Umbilical cord (tissue), 1 donor: ENCODE measurements at regions not wholly inside any gene's neighbourhood (a gene's known extent, or its start where the extent isn't known, plus 50 kb on each side); places are given as distances from the start of the nearest gene placed in this dataset.

Experiments
- DNase-seq: peaks from one replicate; pipeline ENCODE4 v3.0.0-alpha.2; 2015; ENCODE audit warnings: low spot score

DNA sequence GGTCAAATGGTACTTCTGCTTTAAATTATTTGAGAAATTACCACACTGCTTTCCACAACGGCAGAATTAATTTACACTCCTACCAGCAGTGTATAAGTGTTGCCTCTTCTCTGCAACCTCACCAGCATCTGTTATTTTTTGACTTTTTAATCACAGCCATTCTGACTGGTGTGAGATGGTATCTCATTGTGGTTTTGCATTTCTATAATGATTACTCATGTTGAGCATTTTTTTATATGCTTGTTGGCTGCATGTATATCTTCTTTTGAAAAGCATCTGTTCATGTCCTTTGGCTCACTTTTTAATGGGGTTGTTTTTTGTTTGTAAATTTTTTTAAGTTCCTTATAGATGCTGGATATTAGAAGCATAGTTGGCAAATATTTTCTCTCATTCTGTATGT lies 446.7 kb downstream of the PMP22 start:
- DNase-seq, result no peak

DNA sequence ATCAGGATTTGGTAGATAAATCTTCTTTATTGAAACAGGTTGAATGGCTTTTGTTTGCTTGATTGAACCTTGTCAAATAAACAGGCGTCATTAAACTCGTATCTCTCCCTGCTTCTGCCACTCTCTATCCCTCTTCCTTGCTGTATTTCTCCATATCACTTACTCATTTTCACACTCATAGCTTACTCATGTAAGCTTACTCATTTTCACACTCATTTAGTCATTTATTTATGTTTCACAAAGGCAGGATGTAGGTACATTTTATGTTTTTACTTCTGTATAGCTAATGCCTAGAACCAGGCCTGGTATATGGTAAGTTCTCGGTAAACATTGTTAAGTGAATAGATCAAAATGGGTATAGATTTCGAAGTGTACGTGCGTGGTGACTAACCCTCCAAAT lies 450.0 kb downstream of the PMP22 start:
- DNase-seq, result no peak

DNA sequence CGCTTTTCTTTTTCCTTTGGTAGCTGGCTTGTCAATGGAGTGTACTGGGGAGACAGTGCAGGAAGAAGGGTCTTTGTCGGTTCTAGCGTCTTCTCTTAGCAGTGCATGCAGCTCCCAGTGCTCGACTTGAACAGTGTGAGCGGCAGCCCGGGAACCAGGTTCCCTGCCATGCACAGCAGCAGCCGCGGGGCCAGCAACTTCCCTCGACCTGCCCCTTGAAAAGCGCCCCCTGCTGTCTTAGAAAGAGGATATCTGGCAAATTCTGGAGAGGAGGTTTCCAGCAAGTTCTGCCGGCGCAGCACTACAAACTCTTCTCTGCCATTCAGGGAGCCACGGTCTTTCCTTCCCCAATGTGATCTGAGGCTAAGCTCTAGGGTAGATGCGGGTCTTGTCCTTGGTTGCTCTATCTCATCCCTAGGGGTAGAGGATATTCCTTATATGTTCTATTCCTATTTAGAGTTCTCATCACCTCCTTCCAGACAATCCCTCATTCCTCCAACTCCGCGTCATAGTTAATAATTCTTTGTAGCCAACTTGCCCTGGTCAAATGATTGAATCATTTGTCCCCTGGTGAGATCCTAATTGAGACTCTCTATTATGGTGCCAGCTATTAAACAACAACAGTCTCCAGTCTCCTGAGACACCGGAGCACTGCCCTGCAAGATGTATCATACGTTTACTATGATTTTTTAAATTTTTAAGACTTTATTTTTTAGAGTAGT lies 451.3 kb downstream of the PMP22 start:
- DNase-seq, result no peak

DNA sequence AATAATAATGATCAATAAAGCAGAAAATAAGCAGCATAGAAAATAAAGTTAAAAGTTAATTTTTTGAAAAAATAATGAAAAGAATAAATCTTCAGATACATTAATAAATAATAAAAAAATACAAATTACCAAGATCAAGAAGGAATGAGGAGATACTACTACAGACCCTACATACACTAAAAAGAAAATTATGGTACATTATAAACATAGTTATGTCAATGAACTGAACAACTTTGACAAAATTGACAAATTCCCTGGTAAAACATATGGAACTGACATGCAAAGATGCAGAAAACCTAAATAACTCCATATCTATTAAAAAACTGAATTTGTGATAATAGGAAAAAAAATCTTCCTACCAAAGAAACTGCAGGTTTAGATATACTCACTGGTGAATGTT lies 456.7 kb downstream of the PMP22 start:
- no peak for DNase-seq

DNA sequence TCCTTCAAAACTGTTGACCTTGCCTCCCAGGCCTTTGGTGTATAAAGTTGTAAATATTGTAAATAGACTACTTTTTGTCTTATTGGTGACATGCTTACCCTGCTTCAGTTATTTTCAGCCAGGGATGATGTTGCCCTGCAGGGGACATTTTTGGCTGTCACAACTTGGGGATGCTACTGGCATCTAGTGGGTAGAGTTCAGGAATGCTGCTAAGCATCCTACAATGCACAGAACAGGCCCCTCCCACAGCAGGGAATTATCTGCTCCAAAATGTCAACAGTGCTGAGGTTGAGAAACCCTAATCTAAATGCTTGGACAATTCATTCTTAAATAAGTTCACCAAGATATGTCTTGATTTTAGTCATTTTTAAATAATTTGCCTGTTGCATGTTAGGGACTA lies 459.8 kb downstream of the PMP22 start:
- no peak for DNase-seq

DNA sequence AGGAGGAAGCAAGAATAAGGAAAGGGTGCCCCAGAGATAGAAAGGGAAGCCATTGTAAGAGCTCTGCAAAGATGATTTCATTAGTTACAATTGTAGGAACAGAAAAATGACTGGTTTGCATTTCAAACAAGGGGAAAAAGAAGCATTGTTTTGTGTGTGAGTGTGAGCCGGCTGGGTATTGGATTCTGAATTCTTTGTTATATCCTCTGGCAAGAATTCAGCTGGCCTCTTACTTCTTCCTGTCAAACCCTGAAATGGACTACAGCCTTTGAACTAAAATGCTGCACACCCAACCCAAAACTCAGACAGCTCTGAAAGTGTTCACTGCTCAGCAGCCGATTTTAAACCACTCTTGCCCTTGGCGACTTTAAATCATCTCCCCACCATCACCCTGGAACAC lies 461.3 kb downstream of the PMP22 start:
- no peak for DNase-seq

DNA sequence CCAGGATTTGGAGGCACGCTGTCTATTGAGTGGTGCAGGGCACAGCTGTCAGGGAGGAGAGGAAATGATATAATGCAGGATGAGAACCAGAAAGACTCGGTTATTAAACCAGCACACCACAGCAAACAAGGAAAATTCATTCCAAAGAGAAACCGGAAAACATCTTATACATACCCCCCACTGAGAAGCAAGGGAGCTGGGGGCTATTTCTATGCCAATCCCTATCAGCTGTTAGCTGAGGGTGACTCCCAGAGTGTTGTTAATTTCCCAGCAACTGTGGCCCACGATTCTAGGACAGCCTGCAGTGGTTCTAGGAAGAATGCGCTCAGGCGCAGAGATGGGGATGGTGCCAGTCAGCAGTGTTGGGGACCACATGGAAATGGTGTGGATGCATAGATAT lies 467.3 kb downstream of the PMP22 start:
- DNase-seq, result no peak

DNA sequence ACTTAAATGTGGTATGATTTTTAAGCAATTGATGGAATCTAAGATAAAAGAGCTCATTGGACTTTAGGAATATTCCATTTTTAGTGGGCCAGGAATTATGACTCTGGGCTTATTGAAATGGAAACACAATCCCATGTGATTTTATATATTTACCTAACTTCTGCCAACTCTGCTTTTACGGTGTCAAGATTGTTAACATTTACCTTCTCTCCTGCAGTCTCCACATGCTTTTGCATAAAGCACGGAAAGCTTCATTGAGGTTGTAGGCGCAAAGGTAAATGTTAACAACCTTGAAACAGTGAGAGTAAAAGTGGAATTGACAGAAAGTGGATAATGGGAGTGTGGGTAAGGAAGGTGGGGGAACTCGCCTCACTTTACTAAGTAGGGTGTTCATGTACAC lies 468.1 kb downstream of the PMP22 start:
- no peak for DNase-seq

DNA sequence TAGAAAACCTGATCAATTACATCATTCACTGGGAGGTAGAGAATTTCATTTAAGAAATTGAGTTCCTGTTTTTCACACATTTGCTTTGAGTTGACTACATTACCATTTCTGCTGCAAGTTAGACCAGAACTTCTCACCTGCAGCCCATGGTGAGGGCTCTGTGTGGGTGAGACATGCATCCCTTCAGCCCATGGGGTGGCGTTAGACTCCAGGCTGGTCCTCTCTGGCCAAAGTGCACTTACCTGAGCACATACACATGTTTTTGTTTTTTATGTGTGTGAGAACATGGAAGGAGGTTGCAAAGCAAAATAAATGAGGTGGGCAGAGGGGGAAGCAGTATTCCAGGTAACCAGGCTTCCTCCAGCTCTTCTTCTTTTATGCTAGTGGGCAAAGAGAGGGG lies 470.2 kb downstream of the PMP22 start:
- no peak for DNase-seq

DNA sequence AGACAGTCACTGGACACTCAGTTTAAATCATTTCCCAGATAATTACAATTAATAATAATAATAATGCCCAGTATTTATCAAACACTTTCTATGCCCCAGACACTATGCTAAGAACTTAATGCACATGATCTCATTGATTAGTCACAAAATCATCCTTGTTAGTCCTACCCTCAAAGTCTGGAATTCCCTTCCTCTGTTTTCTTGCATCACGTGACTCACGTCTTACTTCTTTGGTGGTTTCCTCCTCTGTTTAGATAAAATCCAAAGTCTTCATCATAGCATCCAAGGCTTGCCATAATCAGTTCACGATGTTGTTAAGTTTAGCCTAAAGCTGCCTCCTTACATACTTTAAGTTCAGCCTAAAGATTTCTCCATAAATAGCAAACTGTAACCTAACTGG lies 471.9 kb downstream of the PMP22 start:
- DNase-seq, result no peak

DNA sequence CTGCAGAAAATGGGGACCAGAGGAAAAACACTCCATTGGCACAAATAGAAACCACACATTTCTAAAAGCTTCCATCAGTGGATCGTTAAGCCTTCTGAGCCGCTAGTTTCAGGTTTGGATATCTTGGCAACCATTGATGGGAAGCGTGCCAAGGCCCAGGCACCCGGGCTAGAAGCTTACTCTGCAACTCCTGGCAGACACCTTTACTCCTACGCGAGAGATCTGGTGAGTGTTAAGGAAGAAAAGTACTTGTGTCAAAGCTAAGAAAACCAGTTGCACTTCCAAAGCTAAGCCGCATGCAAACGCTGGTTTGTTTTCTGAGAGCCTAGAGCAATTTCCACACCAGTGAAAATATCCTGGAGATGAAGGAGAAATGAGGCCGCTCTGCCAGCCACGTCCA lies 472.4 kb downstream of the PMP22 start:
- DNase-seq, result peak; percentile 42

DNA sequence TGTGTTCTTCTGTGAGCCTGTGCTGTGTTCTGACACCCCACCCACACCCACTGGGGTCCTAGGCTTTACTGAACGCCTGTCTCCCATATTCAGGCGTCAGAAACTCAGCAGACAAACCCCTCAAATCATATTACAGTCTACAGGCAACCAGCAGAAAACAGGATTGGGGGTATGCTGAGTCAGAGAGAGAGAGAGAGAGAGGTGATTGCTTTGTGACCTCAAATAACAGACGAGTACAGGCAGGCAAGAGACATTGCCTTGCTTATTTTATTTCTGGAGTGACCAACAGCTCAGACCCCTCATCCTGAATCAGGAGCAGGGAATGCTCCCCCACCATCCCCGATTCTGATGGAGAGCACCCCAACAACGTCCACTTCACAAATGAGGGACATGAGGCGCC lies 473.9 kb downstream of the PMP22 start:
- DNase-seq, result no peak

DNA sequence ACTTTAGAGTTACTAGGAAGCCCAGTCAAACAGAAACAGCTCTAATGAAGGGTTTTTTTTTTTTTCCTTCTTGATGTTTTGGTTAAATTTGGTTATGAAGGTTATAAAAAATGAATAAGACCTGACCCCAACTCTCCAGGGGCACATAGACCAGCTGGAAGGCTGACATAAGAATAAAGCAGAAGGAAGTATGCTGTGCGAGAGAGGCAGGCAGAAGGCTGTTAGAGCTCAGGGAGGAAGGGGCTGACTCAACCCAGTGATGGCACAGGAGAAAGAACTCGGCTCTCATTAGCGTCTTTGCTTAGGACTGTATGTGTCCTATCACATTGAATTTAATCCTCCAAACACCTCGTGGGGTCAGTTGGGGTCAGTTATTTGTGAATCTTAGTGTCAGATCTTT lies 474.6 kb downstream of the PMP22 start:
- no peak for DNase-seq

DNA sequence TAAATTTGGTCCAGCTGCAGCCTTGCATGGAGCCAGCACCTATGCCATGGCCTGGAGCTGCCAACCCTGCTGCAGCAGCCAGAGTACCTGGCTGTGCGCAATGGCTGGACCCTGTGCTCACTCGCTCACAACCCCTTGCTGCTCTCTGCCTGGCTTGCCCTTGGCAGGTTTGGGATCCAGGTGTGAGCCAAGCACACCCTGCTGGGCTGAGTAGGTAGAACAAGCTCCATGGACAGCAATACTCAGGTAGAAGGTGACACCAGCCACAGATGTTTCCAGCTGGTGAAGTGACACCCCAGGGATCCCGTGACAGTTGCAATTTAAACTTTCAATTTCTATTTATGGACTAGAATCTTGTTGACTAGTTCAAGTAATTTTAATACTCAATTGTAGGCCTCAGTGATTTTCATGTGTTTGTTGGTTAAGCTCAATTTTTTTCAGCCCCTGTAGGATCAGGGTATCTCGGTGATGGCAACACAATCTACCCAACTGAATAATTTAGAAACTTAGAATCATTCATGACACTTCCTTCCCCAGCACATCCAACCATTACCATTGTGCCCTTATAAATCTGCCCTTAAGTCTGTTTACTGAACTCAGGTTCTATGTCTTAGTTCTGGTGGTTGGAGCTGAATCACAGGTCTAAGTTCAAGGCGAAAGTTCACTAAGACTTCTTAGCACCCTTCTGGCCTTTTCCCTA lies 480.0 kb downstream of the PMP22 start:
- DNase-seq, result no peak

DNA sequence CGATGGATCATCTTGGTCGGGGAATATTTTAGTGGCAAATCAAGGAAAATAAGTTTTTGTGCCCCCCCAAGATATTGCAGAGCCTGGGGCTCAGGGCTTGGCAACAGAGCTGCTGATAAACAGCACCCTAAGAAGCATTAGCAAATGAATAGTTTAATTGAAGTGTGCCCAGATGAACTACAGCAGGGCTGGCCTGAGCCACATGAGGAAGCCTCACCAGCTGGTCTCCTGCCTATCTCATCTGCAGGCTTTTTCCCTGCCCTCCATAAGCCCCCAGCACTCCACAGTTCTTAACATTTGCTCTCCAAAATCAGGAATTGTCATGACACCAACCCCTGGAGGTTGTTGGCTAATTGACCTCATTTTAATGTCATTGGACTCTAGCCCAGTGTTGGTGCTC lies 480.2 kb downstream of the HS3ST3B1 start:
- DNase-seq, result no peak

DNA sequence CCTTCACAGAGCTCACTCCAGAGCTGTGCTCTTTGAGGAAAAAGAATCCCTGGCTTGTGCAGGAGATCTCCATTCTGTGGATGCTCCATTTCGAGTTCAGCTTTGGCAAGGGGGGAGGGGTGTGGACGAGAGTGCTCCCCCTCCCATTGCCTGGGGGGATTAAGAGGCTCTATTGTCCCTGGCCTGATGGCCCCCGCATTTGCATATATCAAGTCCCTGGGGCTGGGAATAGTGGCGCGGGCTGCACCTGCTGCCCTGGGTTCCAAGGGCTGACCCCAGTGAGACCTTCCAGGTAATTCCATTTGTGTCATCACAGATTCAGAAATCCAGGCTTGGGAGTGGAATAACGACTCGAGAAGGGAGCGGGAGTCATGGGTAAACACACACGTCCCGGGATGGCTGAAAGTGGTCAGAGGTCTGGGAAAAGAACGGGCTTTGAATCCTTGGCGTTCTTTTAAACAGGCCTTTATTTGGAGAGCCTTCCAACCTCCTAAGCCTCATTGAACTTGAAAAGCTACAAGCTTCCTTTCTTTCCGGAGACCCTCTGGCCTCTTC lies 479.3 kb downstream of the HS3ST3B1 start:
- no peak for DNase-seq

DNA sequence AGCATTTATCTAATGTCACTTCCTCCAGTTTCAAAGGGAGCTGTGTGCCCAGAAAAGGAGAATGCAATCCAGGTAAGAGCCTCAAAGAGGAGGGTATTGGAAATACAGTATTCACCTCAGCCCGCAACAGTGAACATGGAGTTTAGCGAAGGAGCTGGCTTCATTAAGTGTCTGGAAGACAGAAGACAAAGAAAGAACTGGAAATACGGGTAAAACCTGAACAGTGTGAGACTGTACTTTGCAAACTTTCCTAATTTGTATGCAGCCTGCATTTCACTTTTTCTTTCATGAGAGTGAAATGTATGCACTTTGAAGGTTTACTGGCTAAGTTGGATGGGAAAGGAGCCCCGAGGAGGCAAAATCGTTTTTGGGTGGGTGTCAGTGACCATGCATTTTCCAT lies 478.4 kb downstream of the HS3ST3B1 start:
- peak; percentile 70 for DNase-seq

DNA sequence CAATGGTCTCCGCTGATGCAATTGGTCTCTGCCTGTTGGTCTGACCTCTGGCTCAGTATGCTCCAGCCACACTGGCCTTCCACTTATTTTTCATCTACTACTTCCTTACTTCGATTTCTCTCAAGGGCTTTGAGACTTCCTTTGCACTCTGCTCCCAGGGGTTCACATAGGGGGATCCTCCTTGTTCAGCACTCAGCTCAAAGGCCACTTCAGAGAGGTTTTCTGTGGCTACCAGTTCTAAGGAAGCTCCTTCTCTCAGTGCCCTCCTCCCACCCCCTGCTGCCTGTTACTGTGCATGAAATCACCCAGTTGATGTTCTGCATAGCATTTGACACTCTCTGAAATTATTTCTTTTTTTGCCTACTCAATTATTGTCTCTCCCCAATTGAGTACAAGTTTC lies 476.4 kb downstream of the HS3ST3B1 start:
- DNase-seq, result no peak

DNA sequence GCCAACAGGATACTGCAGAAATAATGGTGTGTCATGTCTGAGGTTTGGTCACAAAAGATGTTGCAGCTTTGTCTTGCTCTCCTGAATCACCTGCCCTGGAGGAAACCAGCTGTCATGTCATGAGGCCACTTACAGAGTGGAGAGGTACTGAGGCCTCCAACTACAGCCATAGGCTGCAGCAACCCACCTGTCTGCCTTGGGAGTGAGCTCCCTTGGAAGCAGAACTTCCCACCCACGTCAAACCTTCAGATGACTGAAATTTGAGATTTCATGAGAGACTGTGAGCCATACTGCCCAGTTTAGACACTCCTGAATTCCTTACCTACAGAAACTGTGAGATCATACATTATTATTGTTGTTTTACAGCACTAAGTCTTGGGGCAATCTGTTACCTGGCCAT lies 475.9 kb downstream of the HS3ST3B1 start:
- peak; percentile 56 for DNase-seq

DNA sequence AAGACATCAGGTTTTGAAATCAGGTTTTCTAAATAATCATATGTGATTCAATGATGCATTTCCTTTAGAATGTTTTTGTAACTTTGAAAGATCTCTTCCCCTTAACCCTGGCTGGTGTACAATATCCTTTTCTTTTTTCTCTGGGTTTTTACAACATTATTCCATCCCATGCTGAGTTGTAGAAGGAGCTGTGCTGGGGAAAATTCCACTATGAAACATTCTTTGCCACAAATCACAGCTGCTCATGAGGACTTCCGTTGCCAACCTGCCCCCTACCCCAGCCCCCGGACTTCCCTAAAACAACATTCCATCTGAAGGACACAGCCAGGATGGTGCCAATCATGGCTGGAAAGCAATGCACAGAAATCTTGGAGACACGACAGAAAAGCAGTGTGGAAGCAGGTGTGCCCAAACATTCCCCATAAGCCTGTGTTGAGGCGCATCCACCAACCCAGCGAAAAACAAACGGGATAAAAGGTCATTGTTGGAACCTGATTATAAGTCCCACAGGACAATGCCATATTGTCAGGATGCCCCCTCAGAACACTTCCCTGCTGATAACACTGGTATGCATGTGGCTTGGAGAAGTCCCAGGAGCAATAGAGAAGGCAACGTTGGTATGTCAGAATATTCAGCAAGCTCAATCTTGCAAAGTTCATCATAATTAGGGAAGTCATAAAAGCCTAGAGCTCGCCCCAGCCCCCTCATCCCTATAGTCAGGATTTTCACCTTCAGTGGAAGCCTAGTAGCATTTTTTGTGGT lies 475.0 kb downstream of the HS3ST3B1 start:
- no peak for DNase-seq

DNA sequence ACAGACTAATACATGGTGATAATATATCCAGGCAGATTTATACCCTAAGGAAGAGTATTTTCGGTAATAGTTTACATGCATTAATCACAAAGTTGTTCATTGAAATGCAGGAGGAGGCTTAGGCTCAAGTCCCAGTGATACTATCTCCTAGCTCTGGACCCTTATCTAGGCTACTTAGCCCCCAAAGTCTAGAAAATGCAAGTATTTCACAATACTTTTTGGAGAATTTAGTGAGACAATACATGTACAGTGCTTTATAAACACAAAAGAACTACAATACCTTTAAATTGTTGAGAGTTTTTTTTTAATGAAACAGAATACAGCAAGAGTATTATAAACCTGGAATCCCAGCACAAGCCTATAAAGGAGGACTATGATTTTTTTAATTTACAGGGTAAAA lies 473.9 kb downstream of the HS3ST3B1 start:
- no peak for DNase-seq

DNA sequence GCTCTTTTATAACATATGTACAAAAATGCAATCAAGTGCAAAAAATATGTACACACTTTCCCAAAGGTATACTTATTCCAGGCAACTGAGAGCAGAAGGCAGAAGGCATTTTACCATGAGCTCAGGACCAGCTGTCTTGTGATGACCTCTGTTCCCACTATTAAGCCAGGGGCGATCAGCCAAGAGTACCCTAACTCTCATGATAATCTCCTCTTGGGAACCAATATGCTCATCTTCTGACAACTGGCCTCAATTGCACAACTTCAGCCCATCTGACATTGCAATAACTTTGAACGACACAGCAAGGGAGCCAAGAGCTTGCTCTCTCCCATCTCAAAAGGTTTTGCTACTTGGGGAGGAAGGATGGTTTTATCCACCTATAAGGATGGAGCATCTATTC lies 471.9 kb downstream of the HS3ST3B1 start:
- no peak for DNase-seq

DNA sequence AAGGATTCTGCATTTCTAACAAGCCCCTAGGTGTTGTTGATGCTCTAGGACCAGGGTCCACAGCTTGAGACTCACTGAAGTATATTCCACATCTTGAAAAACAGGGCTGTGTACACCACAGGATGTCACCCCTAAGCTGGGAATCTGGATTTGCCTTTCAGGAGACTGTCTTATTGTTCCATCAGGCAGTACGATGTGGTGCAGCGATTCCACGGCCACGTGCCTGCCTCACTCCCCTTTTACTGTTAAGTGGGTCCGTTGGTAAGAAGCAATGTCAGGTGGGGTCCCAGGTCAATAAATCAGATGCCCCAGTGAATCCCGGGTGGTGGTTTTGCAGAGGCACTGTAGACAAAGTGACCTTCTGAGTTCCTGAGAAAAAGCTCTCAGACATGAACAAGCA lies 470.7 kb downstream of the HS3ST3B1 start:
- no peak for DNase-seq
